Mesendoderm (in vitro differentiated cells): ENCODE measurements at regions not wholly inside any gene's neighbourhood (a gene's known extent, or its start where the extent isn't known, plus 50 kb on each side); places are given as distances from the start of the nearest gene placed in this dataset.

Experiments used
- DNase-seq: peaks from one replicate; pipeline ENCODE4 v3.0.0; 2013
- H2AK5ac ChIP-seq: 2 replicates; pipeline ENCODE4 v1.6.1; 2013; ENCODE audit warnings: low read length, inconsistent platforms
- H2BK120ac ChIP-seq: 2 replicates; pipeline ENCODE4 v1.6.1; 2013; ENCODE audit warnings: low read depth, mild to moderate bottlenecking, low read length, moderate library complexity, mixed read lengths
- H2BK15ac ChIP-seq: replicated peaks from 2 replicates; pipeline ENCODE4 v1.6.1; 2013; ENCODE audit warnings: low read depth, mild to moderate bottlenecking, moderate library complexity
- H2BK5ac ChIP-seq: 2 replicates; pipeline ENCODE4 v1.6.1; 2013; ENCODE audit warnings: low read length, inconsistent platforms
- H3K18ac ChIP-seq: 2 replicates; pipeline ENCODE4 v1.6.1; 2013; ENCODE audit warnings: mild to moderate bottlenecking, low read length, mixed read lengths
- H3K23ac ChIP-seq: one replicate; pipeline ENCODE4 v1.6.1; 2013; ENCODE audit warnings: low read length
- H3K27ac ChIP-seq: 2 replicates; pipeline ENCODE4 v1.5.1; 2013; ENCODE audit warnings: low read depth, mild to moderate bottlenecking, inconsistent platforms, low read length, moderate library complexity
- H3K27me3 ChIP-seq: 2 replicates; pipeline ENCODE4 v1.6.1; 2013; ENCODE audit warnings: low read length, control low read depth, mild to moderate bottlenecking, inconsistent platforms; ENCODE audit not compliant: insufficient read depth, poor library complexity
- H3K36me3 ChIP-seq: 2 replicates; pipeline ENCODE4 v1.6.1; 2013; ENCODE audit warnings: low read length, inconsistent platforms; ENCODE audit not compliant: control insufficient read depth, insufficient read depth
- H3K4ac ChIP-seq: one replicate; pipeline ENCODE4 v1.6.1; 2013; ENCODE audit warnings: low read depth, mild to moderate bottlenecking, low read length, moderate library complexity
- H3K4me1 ChIP-seq: 2 replicates; pipeline ENCODE4 v1.6.1; 2013; ENCODE audit warnings: low read depth, low read length, inconsistent platforms; ENCODE audit not compliant: control insufficient read depth
- H3K4me2 ChIP-seq: 2 replicates; pipeline ENCODE4 v1.6.1; 2013; ENCODE audit warnings: low read length
- H3K4me3 ChIP-seq: 2 replicates; pipeline ENCODE4 v1.5.1; 2013; ENCODE audit warnings: mild to moderate bottlenecking, low read length
- H3K56ac ChIP-seq: one replicate; pipeline ENCODE4 v1.6.1; 2013; ENCODE audit warnings: low read length
- H3K79me1 ChIP-seq: 2 replicates; pipeline ENCODE4 v1.6.1; 2013; ENCODE audit warnings: low read length, inconsistent platforms
- H3K79me2 ChIP-seq: 2 replicates; pipeline ENCODE4 v1.6.1; 2013; ENCODE audit warnings: mild to moderate bottlenecking, low read length; ENCODE audit not compliant: control insufficient read depth, insufficient read depth
- H3K9ac ChIP-seq: 2 replicates; pipeline ENCODE4 v1.6.1; 2013; ENCODE audit warnings: low read length, inconsistent platforms
- H4K5ac ChIP-seq: one replicate; pipeline ENCODE4 v1.6.1; 2013; ENCODE audit warnings: low read length
- H4K8ac ChIP-seq: one replicate; pipeline ENCODE4 v1.6.1; 2013; ENCODE audit warnings: low read depth, mild to moderate bottlenecking, control low read depth, low read length, moderate library complexity
- WGBS: extraction: QIAGEN DNeasy Blood & Tissue Kit; methylation state at CpG from one replicate; pipeline ENCODE4 v1.1.7; 2013; ENCODE audit warnings: low lambda C conversion rate, missing lambda C conversion rate; ENCODE audit not compliant: insufficient coverage; ENCODE audit errors: extremely low coverage; 5-methylcytosine and 5-hydroxymethylcytosine counted together

DNA sequence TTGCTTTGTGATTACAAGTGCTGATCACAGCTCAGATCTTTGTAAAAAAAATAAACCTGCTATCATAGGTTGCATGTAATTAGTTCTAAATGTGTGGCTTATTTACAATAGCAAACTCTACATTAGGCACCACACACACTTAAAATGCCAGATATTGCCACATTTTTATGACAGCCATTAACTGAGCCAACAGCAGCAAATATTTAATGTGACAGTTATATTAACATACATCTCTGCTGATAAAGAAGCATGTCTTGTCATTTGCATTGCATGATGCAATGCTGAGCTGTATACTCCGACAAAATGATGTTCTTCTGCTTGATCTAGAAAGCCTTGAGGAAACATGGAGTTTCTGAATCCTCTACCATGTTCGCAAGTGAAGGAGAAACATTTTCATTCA lies 273.6 kb upstream of the VEPH1 start:
- H3K9ac ChIP-seq: no peak overlapping the region
- H3K23ac ChIP-seq: no peak overlapping the region
- no peak overlapping the region for H4K8ac ChIP-seq
- H2BK5ac ChIP-seq: no peak overlapping the region
- H3K4me2 ChIP-seq: no peak overlapping the region
- no peak for DNase-seq
- no peak overlapping the region for H3K18ac ChIP-seq
- no CpG with 5 or more reads among the region's 2 CpGs for WGBS
- no peaks in the 10 kb centered on the region for H3K79me2 ChIP-seq
- no peaks in the 10 kb centered on the region for H3K79me1 ChIP-seq
- no peak overlapping the region for H2AK5ac ChIP-seq
- no peak overlapping the region for H3K4ac ChIP-seq
- no peaks in the 10 kb centered on the region for H3K36me3 ChIP-seq
- no peak overlapping the region for H3K4me3 ChIP-seq
- H3K4me1 ChIP-seq: no peaks in the 10 kb centered on the region
- H2BK120ac ChIP-seq: no peak overlapping the region
- H3K27ac ChIP-seq: no peak overlapping the region
- H4K5ac ChIP-seq: no peak overlapping the region
- no peak overlapping the region for H3K56ac ChIP-seq
- no peak overlapping the region for H2BK15ac ChIP-seq
- no peaks in the 10 kb centered on the region for H3K27me3 ChIP-seq

DNA sequence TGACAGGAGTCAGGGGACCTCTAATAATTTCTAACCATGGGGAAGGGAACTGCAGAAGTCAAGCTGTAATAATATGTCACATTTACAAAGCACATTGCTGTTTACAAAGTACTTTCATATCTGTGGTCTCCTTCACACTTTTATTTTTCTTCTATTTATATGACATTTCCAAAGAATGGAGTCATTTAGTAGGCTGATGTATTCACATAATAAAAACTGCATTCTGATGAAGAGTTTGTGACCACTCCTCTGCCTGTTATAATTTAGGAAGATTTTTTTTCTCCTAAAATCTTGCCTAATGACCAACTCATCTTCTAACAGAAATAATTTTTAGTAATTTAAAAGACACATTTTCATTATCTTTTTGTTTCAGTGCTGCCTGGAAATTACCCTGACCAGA lies 272.2 kb upstream of the VEPH1 start:
- no peak overlapping the region for H3K23ac ChIP-seq

DNA sequence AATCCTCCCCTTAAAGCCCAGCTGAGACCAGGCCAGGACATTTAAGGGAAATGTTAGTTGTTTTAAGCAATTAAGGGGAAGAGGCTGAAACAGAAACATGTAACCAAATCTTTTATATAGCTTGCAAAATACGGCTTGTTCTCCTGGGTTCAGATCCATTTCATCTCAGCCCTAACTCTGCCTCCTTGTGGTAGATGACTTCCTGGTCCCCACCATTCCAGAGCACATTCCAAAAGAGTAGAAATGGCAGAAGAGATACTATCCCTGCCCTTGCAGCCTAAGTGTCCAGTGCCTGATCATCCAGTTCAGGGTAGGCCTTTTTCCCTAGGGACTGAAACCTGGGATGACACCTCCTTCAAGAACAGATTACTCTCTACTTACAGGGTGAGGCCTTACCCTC lies 266.2 kb upstream of the VEPH1 start:
- Histone ChIP-seq H3K79me2 (no peaks in the 10 kb centered on the region), H3K18ac (no peak overlapping the region)
- WGBS: no CpG with 5 or more reads among the region's 1 CpG

More for the DNA sequence above, 272.2 kb upstream of the VEPH1 start:
- Histone ChIP-seq H3K9ac (no peak overlapping the region), H3K27me3 (no peaks in the 10 kb centered on the region), H4K5ac (no peak overlapping the region), H3K79me2 (no peaks in the 10 kb centered on the region), H2BK15ac (no peak overlapping the region), H3K18ac (no peak overlapping the region), H2AK5ac (no peak overlapping the region), H2BK120ac (no peak overlapping the region), H4K8ac (no peak overlapping the region), H3K27ac (no peak overlapping the region), H3K4me2 (no peak overlapping the region), H3K56ac (no peak overlapping the region), H3K4ac (no peak overlapping the region), H3K4me3 (no peak overlapping the region), H3K36me3 (no peaks in the 10 kb centered on the region), H3K4me1 (no peaks in the 10 kb centered on the region), H3K79me1 (no peaks in the 10 kb centered on the region), H2BK5ac (no peak overlapping the region)
- DNase-seq: no peak

DNA sequence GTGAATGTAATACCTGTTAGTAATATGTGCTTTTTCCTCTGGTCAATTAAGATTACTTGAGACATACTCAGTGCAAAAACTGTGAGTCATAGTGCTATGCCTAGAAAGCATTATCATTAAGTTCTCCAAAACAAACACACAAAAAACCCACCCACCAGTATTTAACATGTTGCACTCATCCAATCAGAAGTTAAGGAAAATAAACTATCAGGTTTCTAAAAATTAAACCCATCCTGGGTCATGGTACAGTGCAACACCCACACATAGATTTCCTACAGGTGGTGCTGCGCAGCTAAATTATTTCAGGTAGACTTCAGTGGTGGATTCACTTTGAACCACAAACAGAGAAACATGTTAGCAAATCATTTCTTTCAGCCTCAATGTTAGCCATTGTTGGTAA lies 264.4 kb upstream of the VEPH1 start:
- H2BK120ac ChIP-seq: no peak overlapping the region
- no peak overlapping the region for H2BK15ac ChIP-seq
- WGBS: no CpG with 5 or more reads among the region's 1 CpG
- H3K9ac ChIP-seq: no peak overlapping the region
- H3K79me2 ChIP-seq: no peaks in the 10 kb centered on the region
- no peak for DNase-seq
- H2AK5ac ChIP-seq: no peak overlapping the region
- no peaks in the 10 kb centered on the region for H3K4me1 ChIP-seq
- no peak overlapping the region for H2BK5ac ChIP-seq
- no peak overlapping the region for H4K8ac ChIP-seq
- no peaks in the 10 kb centered on the region for H3K79me1 ChIP-seq
- H3K4ac ChIP-seq: no peak overlapping the region
- no peak overlapping the region for H3K27ac ChIP-seq
- H3K36me3 ChIP-seq: no peaks in the 10 kb centered on the region
- H3K4me2 ChIP-seq: no peak overlapping the region
- no peak overlapping the region for H3K23ac ChIP-seq
- no peak overlapping the region for H3K56ac ChIP-seq
- no peak overlapping the region for H3K4me3 ChIP-seq
- no peak overlapping the region for H4K5ac ChIP-seq
- H3K18ac ChIP-seq: no peak overlapping the region
- H3K27me3 ChIP-seq: no peaks in the 10 kb centered on the region

More for the DNA sequence above, 266.2 kb upstream of the VEPH1 start:
- peak; percentile 27 for DNase-seq
- Histone ChIP-seq H3K79me1 (no peaks in the 10 kb centered on the region), H2BK5ac (no peak overlapping the region), H3K4me2 (no peak overlapping the region), H4K5ac (no peak overlapping the region), H3K27me3 (no peaks in the 10 kb centered on the region), H3K27ac (no peak overlapping the region), H3K36me3 (no peaks in the 10 kb centered on the region), H3K9ac (no peak overlapping the region), H3K4me1 (no peaks in the 10 kb centered on the region), H2AK5ac (no peak overlapping the region), H2BK120ac (no peak overlapping the region), H2BK15ac (no peak overlapping the region), H3K56ac (no peak overlapping the region), H3K4ac (no peak overlapping the region), H4K8ac (no peak overlapping the region), H3K23ac (no peak overlapping the region), H3K4me3 (no peak overlapping the region)

DNA sequence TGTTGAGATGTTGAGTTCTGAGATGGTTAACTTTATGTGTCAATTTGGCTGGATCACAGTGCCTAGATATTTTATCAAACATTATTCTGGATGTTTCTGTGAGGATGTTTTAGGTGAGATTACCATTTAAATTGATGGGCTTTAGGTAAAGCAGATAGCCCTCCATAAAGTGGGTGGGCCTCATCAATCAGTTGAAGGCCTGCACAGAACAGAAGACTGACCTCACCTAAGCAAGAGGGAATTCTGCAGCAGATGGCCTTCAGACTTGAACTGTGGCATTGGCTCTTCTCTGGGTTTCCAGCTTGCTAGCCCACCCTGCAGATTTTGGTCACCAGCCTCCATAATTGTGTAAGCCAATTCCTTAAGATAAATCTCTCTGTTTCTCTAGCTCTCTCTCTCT lies 260.4 kb upstream of the VEPH1 start:
- Histone ChIP-seq H3K23ac (no peak overlapping the region), H3K79me2 (no peaks in the 10 kb centered on the region), H3K4me2 (no peak overlapping the region), H3K4me3 (no peak overlapping the region), H2BK5ac (no peak overlapping the region), H2AK5ac (no peak overlapping the region), H3K4me1 (no peaks in the 10 kb centered on the region), H3K36me3 (no peaks in the 10 kb centered on the region), H3K18ac (no peak overlapping the region), H2BK15ac (no peak overlapping the region), H3K27ac (no peak overlapping the region), H4K5ac (no peak overlapping the region), H3K79me1 (no peaks in the 10 kb centered on the region), H3K56ac (no peak overlapping the region), H4K8ac (no peak overlapping the region), H3K9ac (no peak overlapping the region), H2BK120ac (no peak overlapping the region), H3K27me3 (no peaks in the 10 kb centered on the region), H3K4ac (no peak overlapping the region)
- DNase-seq: no peak

DNA sequence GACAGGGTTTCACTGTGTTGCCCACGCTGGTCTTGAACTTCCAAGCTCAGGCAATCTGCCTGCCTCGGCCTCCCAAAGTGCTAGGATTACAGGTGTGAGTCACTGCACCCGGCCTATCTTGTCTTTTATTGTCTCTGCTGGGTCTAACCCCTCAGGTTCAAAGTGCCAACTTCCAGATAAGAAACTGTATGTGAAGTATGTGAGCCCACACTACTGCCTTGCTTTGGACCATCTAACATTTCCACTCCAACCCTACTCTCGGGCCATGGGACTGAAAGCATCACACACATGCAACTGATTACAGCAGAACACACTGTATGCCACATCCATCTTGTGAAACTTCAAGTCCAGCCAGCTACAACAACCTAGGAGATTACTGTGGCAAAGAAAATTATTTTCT lies 256.1 kb upstream of the VEPH1 start:
- Histone ChIP-seq H4K8ac (no peak overlapping the region), H3K79me1 (no peaks in the 10 kb centered on the region), H2BK15ac (no peak overlapping the region), H2BK120ac (no peak overlapping the region), H3K4me1 (no peaks in the 10 kb centered on the region), H3K4ac (no peak overlapping the region), H3K56ac (no peak overlapping the region), H3K27ac (no peak overlapping the region), H2AK5ac (no peak overlapping the region), H2BK5ac (no peak overlapping the region), H3K23ac (no peak overlapping the region), H3K27me3 (no peaks in the 10 kb centered on the region), H3K4me2 (no peak overlapping the region), H3K4me3 (no peak overlapping the region), H3K79me2 (no peaks in the 10 kb centered on the region), H3K18ac (no peak overlapping the region), H4K5ac (no peak overlapping the region), H3K9ac (no peak overlapping the region), H3K36me3 (no peaks in the 10 kb centered on the region)
- no peak for DNase-seq
- no CpG with 5 or more reads among the region's 4 CpGs for WGBS
